ENCODE measurements at regions not wholly inside any gene's neighbourhood (a gene's known extent, or its start where the extent isn't known, plus 50 kb on each side); places are given as distances from the start of the nearest gene placed in this dataset.

- DNase-seq (ENCODE audit: extremely low read depth, low read depth, low spot score) = no peak
Measured at GRCh38 chr16:77132051-77132618, 58.9 kb upstream of the MON1B start.

- no peak for DNase-seq (ENCODE audit: extremely low read depth, low read depth, low spot score)
Measured at GRCh38 chr16:77133706-77134105, 57.3 kb upstream of the MON1B start.

GRCh38 chr16:77137045-77137444 lies 53.9 kb upstream of the MON1B start:
- no peak for DNase-seq (ENCODE audit: extremely low read depth, low read depth, low spot score)
